NB4 (cell line): ENCODE measurements at regions not wholly inside any gene's neighbourhood (a gene's known extent, or its start where the extent isn't known, plus 50 kb on each side); places are given as distances from the start of the nearest gene placed in this dataset.

Experiments used
- CTCF ChIP-seq: IDR thresholded peaks from one replicate; pipeline ENCODE4 v1.5.1; 2012; ENCODE audit warnings: low read depth, low read length
- POLR2A ChIP-seq: IDR thresholded peaks from 2 replicates; pipeline ENCODE4 v1.6.1; 2011; ENCODE audit warnings: mild to moderate bottlenecking; ENCODE audit not compliant: insufficient read length; ENCODE audit errors: extremely low read depth

GRCh38 chr5:169394371-169394770 is 93.4 kb upstream of the SLIT3 start:
- TF ChIP-seq POLR2A (no peak), CTCF (no peak)
